ENCODE measurements at regions not wholly inside any gene's neighbourhood (a gene's known extent, or its start where the extent isn't known, plus 50 kb on each side); places are given as distances from the start of the nearest gene placed in this dataset.

DNA sequence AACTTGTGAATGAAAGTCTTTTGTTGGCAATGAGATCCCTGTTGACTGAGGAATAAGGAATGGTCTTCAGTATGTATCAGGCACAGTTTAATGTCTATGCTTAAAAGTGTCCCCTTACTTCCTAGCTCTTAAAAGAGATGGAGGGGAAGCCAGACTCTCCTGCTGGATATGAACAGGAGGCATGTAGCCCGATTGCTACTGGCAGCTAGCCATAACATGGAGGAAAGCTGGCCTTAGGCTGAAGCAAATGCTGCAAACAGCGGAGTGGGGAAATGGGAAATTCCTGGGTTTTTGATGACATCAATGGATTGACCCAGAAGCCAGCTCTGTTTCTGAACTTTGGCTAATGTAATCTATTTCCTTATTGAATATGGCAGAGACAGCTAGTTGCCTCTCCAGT, 266.1 kb downstream of the SLC4A3 start:
- no peak overlapping the region for H3K4me3 Mint-ChIP-seq
- H3K4me1 Mint-ChIP-seq (ENCODE audit: low read depth), result no peaks in the 10 kb centered on the region
- H3K27ac ChIP-seq (ENCODE audit: low read depth in 1 of 2, low read length in 2 of 2), result no peak overlapping the region
- ATAC-seq (ENCODE audit: poor library complexity) (no peak), DNase-seq (no peak)
- H3K9me3 Mint-ChIP-seq, result no peaks in the 10 kb centered on the region
- H3K4me3 ChIP-seq (ENCODE audit: low read length), result no peak overlapping the region
- no peaks in the 10 kb centered on the region for H3K36me3 ChIP-seq (ENCODE audit: insufficient read depth, low read length)
- H3K27me3 ChIP-seq (ENCODE audit: control insufficient read depth in 1 of 2, insufficient read depth in 2 of 2, low read length in 2 of 2), result peaks cover 3 to 6% of the 10 kb centered on the region in 2 experiments
- ChIA-PET POLR2A (no interaction called here), CTCF (no interaction called here)
- intact Hi-C loops (cut with DNase I, micrococcal nuclease), result no loop called here
- H3K27ac Mint-ChIP-seq, result no peak overlapping the region
- peaks cover 12% of the 10 kb centered on the region for H3K27me3 Mint-ChIP-seq
- no peak for TF ChIP-seq CTCF (IDR thresholded peaks at IDR 0.05)
- H3K4me1 ChIP-seq (ENCODE audit: insufficient read depth, low read length), result no peaks in the 10 kb centered on the region
- H3K36me3 Mint-ChIP-seq (ENCODE audit: low read depth), result no peaks in the 10 kb centered on the region
- H3K9me3 ChIP-seq (ENCODE audit: control insufficient read depth in 1 of 2, insufficient read depth in 1 of 2, low read length in 2 of 2), result peaks cover 0 to 3% of the 10 kb centered on the region in 2 experiments

- Histone ChIP-seq H3K36me3 (ENCODE audit: insufficient read depth, low read length) (no peaks in the 10 kb centered on the region), H3K4me3 (ENCODE audit: low read length) (no peak overlapping the region), H3K4me1 (ENCODE audit: insufficient read depth, low read length) (no peaks in the 10 kb centered on the region), H3K9me3 (ENCODE audit: control insufficient read depth in 1 of 2, insufficient read depth in 1 of 2, low read length in 2 of 2) (no peaks in the 10 kb centered on the region), H3K27ac (ENCODE audit: low read depth in 1 of 2, low read length in 2 of 2) (no peak overlapping the region), H3K27me3 (ENCODE audit: control insufficient read depth in 1 of 2, insufficient read depth in 2 of 2, low read length in 2 of 2) (no peaks in the 10 kb centered on the region)
- intact Hi-C loops (cut with DNase I, micrococcal nuclease), result no loop called here
- no peak for TF ChIP-seq CTCF (IDR thresholded peaks at IDR 0.05)
- Mint-ChIP-seq H3K9me3 (no peaks in the 10 kb centered on the region), H3K4me1 (ENCODE audit: low read depth) (no peaks in the 10 kb centered on the region), H3K27me3 (peaks cover 8% of the 10 kb centered on the region), H3K27ac (no peak overlapping the region), H3K36me3 (ENCODE audit: low read depth) (no peaks in the 10 kb centered on the region), H3K4me3 (no peak overlapping the region)
- no peak for DNase-seq
- POLR2A ChIA-PET, result no interaction called here
- CTCF ChIA-PET, result interaction anchor here (0.7 kb wide), 1 partner anchor 195 kb away, joined by 3 read pairs; no protein-coding TSS in a partner anchor
- ATAC-seq (ENCODE audit: poor library complexity), result no peak
Measured at GRCh38 chr2:219897456-219897855, 270.0 kb downstream of the SLC4A3 start.

DNA sequence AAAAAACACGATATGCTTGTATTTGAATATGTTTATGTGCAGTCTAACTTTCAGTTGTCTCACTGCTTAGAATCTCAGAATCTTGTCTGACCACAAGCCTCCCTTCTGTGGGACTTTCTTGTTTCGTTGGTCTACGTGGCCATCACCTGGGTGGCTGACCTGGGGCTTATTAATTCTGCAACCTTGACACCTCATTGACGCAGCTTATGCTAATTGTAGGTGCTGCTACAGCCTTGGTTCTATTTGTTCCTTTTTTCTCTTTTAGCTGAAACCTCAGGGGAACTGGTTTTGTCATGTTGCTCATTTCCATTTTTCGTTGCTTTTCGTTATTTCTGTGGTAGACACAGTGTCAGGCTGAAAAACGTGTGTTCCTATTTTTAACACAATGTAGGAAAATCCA, 273.7 kb downstream of the SLC4A3 start:
- no peak for TF ChIP-seq CTCF (IDR thresholded peaks at IDR 0.05)
- ChIA-PET CTCF (no interaction called here), POLR2A (no interaction called here)
- Histone ChIP-seq H3K27ac (ENCODE audit: low read depth in 1 of 2, low read length in 2 of 2) (no peak overlapping the region), H3K36me3 (ENCODE audit: insufficient read depth, low read length) (no peaks in the 10 kb centered on the region), H3K4me1 (ENCODE audit: insufficient read depth, low read length) (no peaks in the 10 kb centered on the region), H3K4me3 (ENCODE audit: low read length) (no peak overlapping the region), H3K27me3 (ENCODE audit: control insufficient read depth in 1 of 2, insufficient read depth in 2 of 2, low read length in 2 of 2) (no peaks in the 10 kb centered on the region), H3K9me3 (ENCODE audit: control insufficient read depth in 1 of 2, insufficient read depth in 1 of 2, low read length in 2 of 2) (no peaks in the 10 kb centered on the region)
- DNase-seq (no peak), ATAC-seq (ENCODE audit: poor library complexity) (no peak)
- no peaks in the 10 kb centered on the region for H3K9me3 Mint-ChIP-seq
- H3K36me3 Mint-ChIP-seq (ENCODE audit: low read depth), result no peaks in the 10 kb centered on the region
- no peaks in the 10 kb centered on the region for H3K4me1 Mint-ChIP-seq (ENCODE audit: low read depth)
- H3K4me3 Mint-ChIP-seq, result no peak overlapping the region
- intact Hi-C loops (cut with DNase I, micrococcal nuclease), result no loop called here
- no peak overlapping the region for H3K27ac Mint-ChIP-seq
- H3K27me3 Mint-ChIP-seq, result peaks cover 10% of the 10 kb centered on the region
